Stomach smooth muscle (tissue), 2 donors: ENCODE measurements at regions not wholly inside any gene's neighbourhood (a gene's known extent, or its start where the extent isn't known, plus 50 kb on each side); places are given as distances from the start of the nearest gene placed in this dataset.

Experiments
- H3K27ac ChIP-seq: one replicate; pipeline ENCODE4 v1.7.0; 2013; ENCODE audit warnings: mild to moderate bottlenecking, low read length, inconsistent platforms
- H3K27me3 ChIP-seq, 2 donors: one replicate each; pipeline ENCODE4 v1.7.0; 2013; ENCODE audit warnings: low read length in 2 of 2; ENCODE audit not compliant: insufficient read depth in 2 of 2, control insufficient read depth in 1 of 2
- H3K36me3 ChIP-seq, 2 donors: one replicate each; pipeline ENCODE4 v1.7.0; 2013; ENCODE audit warnings: low read length in 2 of 2; ENCODE audit not compliant: control insufficient read depth in 2 of 2, insufficient read depth in 2 of 2
- H3K4me1 ChIP-seq: one replicate; pipeline ENCODE4 v1.7.0; 2013; ENCODE audit warnings: low read length; ENCODE audit not compliant: control insufficient read depth, insufficient read depth
- H3K4me3 ChIP-seq, 2 donors: one replicate each; pipeline ENCODE4 v1.7.0; 2013; ENCODE audit warnings: low read length in 2 of 2
- H3K9ac ChIP-seq, 2 donors: one replicate each; pipeline ENCODE4 v1.7.0; 2013; ENCODE audit warnings: low read length in 2 of 2, mild to moderate bottlenecking in 1 of 2
- H3K9me3 ChIP-seq, 2 donors: one replicate each; pipeline ENCODE4 v1.7.0; 2013; ENCODE audit warnings: low read length in 2 of 2; ENCODE audit not compliant: control insufficient read depth in 2 of 2
- donor health status: healthy.
- donor health status: Pancreatic carcinoma.

DNA sequence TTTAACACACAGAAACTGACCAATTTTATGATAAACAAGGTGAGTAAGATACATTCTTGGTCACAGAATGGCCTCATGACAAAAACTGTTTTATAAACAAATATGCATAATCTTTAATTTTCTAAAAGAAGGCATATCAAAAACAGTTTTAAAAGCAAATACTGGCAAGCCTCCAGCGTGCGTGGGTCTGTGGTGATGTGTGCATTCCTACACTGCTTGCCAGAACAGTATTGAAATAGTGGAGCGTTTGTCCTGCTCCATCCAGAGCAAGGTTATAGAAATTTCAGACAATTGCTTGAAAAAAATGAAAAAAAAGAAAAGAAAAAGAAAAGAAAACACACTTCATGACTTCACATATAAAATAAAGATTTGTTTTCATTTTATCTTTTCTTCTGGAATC lies 140.9 kb downstream of the MZT1 start:
- H3K36me3 ChIP-seq, result no peaks in the 10 kb centered on the region
- no peak overlapping the region for H3K9ac ChIP-seq
- peaks cover 0 to 2% of the 10 kb centered on the region in 2 donors for H3K9me3 ChIP-seq

DNA sequence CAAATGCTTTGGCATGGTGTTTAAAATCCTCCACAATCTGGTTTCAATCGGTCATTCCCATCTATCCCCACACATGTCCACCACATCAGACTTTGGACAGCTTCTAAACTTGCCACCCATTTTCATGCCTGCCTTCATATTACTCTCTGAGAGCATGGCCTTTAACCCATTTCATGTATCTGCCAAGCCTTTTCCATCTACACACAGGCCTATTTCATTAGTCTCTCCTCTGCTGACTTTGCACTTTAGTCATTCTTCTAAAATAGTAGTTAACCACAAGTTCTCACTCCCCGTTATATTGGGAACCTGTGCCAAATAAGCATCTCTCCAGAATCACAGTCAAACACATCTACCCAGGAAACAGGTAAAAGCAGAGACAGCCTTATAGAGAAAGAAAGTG lies 142.2 kb downstream of the MZT1 start:
- H3K9ac ChIP-seq, result no peak overlapping the region
- no peaks in the 10 kb centered on the region for H3K9me3 ChIP-seq
- H3K27me3 ChIP-seq, result no peaks in the 10 kb centered on the region
- H3K36me3 ChIP-seq, result no peaks in the 10 kb centered on the region
- no peak overlapping the region for H3K27ac ChIP-seq
- H3K4me1 ChIP-seq, result no peaks in the 10 kb centered on the region
- no peak overlapping the region for H3K4me3 ChIP-seq

More for the DNA sequence above, 140.9 kb downstream of the MZT1 start:
- Histone ChIP-seq H3K4me3 (no peak overlapping the region), H3K27ac (no peak overlapping the region), H3K27me3 (no peaks in the 10 kb centered on the region), H3K4me1 (no peaks in the 10 kb centered on the region)

DNA sequence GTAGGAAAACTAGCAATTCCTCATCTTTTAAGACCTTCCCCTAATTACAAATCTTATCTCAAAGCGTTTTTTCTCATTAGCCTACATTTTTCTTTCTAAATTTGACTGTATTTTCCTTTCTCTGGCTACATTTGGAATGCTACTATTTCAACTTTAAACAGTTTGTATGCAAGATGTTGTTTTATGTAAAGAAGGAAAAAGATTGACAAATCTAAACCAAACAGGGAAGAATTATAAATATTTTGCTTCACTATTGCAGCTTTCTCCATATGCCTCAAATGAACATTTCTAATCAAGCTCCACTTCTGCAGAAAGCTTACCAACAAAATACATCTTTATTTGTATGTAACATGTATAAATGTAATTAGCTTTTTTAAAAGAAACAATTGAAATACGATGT lies 156.2 kb downstream of the MZT1 start:
- Histone ChIP-seq H3K27ac (no peak overlapping the region), H3K4me3 (no peak overlapping the region), H3K9me3 (no peaks in the 10 kb centered on the region), H3K4me1 (no peaks in the 10 kb centered on the region), H3K9ac (no peak overlapping the region), H3K27me3 (no peaks in the 10 kb centered on the region), H3K36me3 (no peaks in the 10 kb centered on the region)

DNA sequence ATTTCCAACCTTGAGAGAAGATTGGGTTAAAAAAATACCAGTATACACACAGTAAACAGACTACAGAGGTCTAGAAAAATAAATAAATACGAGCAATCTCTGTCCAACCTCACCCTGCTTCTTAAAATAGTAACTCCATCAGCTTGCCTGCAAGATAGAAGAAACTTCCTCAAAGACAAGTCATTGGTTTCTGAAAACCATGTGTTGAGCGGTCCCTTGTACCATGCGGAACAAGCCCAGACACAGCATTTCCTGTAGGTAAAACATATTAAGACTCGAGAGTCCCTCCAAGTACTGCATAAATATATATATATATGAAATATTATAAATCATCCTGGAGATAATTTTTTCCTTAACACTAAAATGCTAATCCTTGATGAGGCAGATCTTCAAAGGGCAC lies 157.4 kb downstream of the MZT1 start:
- Histone ChIP-seq H3K9ac (no peak overlapping the region), H3K36me3 (no peaks in the 10 kb centered on the region), H3K4me1 (no peaks in the 10 kb centered on the region), H3K4me3 (no peak overlapping the region), H3K9me3 (no peaks in the 10 kb centered on the region), H3K27ac (no peak overlapping the region), H3K27me3 (no peaks in the 10 kb centered on the region)

DNA sequence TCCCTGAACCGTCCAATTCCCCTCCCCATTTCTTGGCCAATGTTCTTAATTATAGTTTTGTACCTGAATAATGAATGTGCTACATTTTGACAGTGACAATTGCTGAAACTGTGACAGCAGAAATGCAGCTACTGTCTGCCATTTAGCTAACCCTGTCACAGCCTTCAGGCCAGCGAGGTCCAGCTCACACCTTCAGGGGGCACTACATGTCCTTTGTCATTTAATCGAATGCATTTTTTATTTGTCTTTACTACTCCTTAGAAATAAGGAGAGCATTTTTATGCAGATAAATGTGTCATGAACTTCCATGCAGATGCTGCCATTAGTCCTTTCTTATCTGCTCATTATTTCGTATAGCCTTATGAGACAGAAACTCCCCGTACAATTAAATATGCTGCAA lies 159.9 kb downstream of the MZT1 start:
- H3K4me1 ChIP-seq, result no peaks in the 10 kb centered on the region
- no peaks in the 10 kb centered on the region for H3K36me3 ChIP-seq
- no peaks in the 10 kb centered on the region for H3K9me3 ChIP-seq
- no peak overlapping the region for H3K4me3 ChIP-seq
- H3K9ac ChIP-seq, result no peak overlapping the region
- H3K27me3 ChIP-seq, result no peaks in the 10 kb centered on the region
- H3K27ac ChIP-seq, result no peak overlapping the region

DNA sequence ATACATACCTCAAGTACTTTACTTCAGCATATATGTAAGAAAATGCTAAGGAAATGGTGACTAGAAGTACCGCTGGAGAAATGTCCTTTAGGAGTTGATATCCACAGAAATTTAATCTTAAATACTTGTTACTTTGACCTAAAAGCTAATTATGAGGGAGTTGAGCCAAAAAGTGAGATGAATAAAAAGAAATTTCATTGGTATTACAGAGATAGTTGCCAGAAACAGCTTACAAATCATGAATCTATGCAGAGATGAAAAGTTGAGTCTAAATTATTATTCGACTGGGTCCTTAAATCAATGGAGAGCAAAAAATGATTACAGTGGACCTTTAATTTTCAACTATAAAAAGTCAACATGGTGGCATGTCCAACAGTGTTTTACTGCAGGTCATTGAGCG lies 160.9 kb downstream of the MZT1 start:
- Histone ChIP-seq H3K4me1 (no peaks in the 10 kb centered on the region), H3K4me3 (no peak overlapping the region), H3K27me3 (no peaks in the 10 kb centered on the region), H3K9me3 (no peaks in the 10 kb centered on the region), H3K27ac (no peak overlapping the region), H3K36me3 (no peaks in the 10 kb centered on the region), H3K9ac (no peak overlapping the region)

DNA sequence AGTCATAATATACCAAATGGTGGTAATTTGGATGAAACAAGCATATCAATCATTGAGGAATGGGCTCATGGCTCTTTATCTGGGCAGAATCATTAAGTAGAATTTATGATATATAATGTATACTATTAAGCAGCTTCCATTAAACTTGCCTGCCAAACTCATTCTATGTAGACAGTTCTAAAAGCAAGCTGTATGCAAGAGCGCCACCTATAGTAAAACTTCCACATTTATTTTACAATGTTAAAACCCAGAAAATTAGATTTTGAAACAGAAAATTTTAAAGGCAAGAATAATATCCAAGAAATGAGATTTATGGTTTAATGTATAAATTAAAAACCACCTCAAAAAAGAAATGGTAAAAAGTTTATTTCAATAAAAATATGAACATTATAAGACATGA lies 161.5 kb downstream of the MZT1 start:
- no peaks in the 10 kb centered on the region for H3K36me3 ChIP-seq
- no peaks in the 10 kb centered on the region for H3K4me1 ChIP-seq
- no peak overlapping the region for H3K9ac ChIP-seq
- H3K27me3 ChIP-seq, result no peaks in the 10 kb centered on the region
- H3K9me3 ChIP-seq, result no peaks in the 10 kb centered on the region
- no peak overlapping the region for H3K4me3 ChIP-seq
- H3K27ac ChIP-seq, result no peak overlapping the region

DNA sequence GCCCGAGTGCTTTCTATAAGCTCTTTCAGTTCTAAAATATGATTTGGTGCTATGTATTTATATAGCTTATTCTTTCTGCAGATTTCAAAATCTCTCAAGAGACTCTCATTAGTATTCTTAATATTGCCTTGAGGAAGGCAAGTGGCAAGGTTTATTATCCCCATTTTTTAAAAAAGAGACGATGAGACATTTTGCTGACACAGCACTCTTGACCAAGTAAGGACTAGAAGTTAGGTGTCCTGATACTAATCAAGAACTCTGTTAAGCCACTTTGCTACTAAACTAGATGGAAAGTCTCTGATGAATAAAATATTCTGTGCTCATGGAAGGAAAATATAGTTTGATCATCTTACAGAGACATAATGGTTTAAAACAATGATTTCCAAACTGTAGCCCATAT lies 164.7 kb downstream of the MZT1 start:
- Histone ChIP-seq H3K36me3 (no peaks in the 10 kb centered on the region), H3K9me3 (no peaks in the 10 kb centered on the region), H3K4me1 (no peaks in the 10 kb centered on the region), H3K4me3 (no peak overlapping the region), H3K27me3 (no peaks in the 10 kb centered on the region), H3K9ac (no peak overlapping the region), H3K27ac (no peak overlapping the region)

DNA sequence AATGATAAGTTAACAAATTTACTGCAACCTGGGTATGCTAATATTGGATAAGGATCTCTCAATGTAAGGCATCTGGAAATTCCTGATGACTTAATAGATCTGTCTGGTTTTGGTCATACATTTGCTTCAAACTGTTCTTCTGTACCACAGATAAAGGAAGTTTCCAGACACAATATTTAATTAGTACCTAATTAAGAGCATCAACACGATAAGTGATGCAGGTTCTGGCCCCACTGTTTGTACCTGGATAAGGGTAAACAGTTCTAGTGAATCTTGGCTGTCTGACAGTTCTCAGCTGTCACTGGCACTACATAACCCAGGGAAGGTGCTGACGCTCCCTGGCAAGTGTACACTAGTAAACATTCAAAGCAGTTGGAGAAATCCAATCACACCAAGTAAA lies 165.6 kb downstream of the MZT1 start:
- Histone ChIP-seq H3K27me3 (no peaks in the 10 kb centered on the region), H3K9ac (no peak overlapping the region), H3K36me3 (no peaks in the 10 kb centered on the region), H3K27ac (no peak overlapping the region), H3K9me3 (no peaks in the 10 kb centered on the region), H3K4me3 (no peak overlapping the region), H3K4me1 (no peaks in the 10 kb centered on the region)

DNA sequence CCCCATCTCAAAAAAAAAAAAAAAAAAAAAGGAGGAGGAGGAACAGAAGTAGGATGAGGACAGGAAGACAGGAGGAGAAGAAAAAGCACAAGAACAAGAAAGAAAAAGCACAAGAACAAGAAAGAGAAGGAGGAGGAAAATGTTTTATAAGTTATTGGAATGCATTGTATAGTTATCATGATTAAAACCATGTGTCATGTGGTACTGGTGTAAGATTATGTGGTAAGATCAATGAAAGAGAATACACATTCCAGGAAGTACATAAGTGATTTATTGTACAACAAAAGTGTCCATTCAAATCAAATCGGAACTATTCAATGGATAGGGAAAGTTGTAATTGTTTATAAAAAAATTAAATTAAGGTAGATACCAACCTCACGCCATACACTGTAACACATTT lies 167.7 kb downstream of the MZT1 start:
- no peaks in the 10 kb centered on the region for H3K4me1 ChIP-seq
- no peak overlapping the region for H3K27ac ChIP-seq
- H3K4me3 ChIP-seq, result no peak overlapping the region
- no peaks in the 10 kb centered on the region for H3K9me3 ChIP-seq
- no peaks in the 10 kb centered on the region for H3K36me3 ChIP-seq
- H3K27me3 ChIP-seq, result no peaks in the 10 kb centered on the region
- no peak overlapping the region for H3K9ac ChIP-seq

DNA sequence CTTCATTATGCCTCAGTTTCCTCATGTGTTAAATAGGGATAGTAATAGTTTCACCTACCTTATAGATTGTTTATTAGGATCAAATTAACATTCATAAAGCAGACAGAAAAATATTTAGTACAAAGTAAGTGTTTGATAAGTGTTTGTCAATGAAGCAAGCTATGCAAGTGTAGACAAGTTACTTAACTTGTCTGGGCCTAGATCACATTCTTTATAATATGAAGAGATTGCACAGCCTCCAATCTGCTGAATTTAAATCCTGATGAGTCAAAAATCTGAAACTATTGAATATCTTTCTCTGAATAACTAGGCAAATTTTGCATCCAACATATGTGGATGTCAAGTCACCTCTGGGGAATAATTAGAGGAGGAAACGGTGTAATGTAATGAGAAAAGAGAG lies 170.5 kb downstream of the MZT1 start:
- Histone ChIP-seq H3K4me3 (no peak overlapping the region), H3K9me3 (no peaks in the 10 kb centered on the region)

DNA sequence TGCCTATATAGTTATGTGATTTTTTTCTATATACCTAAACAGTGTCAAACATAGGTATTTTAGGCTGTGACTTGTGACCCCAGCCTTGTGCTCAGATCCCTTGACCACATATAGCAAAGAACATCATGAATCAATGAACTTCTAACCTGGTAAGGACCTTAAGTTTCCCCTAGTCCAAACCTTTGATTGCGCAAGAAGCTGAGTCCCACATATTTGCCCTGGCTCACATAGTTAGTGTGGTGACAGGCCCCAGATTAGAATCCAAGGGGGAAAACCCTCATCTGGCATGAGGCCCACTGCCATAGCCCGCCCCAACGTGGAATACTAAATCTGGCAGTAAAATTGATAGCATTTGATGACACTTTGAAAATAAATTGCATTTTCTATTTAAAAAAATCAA lies 171.8 kb downstream of the MZT1 start:
- H3K27ac ChIP-seq, result no peak overlapping the region
- no peak overlapping the region for H3K4me3 ChIP-seq
- no peak overlapping the region for H3K9ac ChIP-seq
- H3K9me3 ChIP-seq, result no peaks in the 10 kb centered on the region
- H3K36me3 ChIP-seq, result no peaks in the 10 kb centered on the region
- no peaks in the 10 kb centered on the region for H3K4me1 ChIP-seq
- no peaks in the 10 kb centered on the region for H3K27me3 ChIP-seq

More for the DNA sequence above, 170.5 kb downstream of the MZT1 start:
- Histone ChIP-seq H3K9ac (no peak overlapping the region), H3K36me3 (no peaks in the 10 kb centered on the region), H3K27ac (no peak overlapping the region), H3K27me3 (no peaks in the 10 kb centered on the region), H3K4me1 (no peaks in the 10 kb centered on the region)
